Gastrocnemius medialis (tissue), 4 donors: ENCODE measurements at regions not wholly inside any gene's neighbourhood (a gene's known extent, or its start where the extent isn't known, plus 50 kb on each side); places are given as distances from the start of the nearest gene placed in this dataset.

ENCODE experiments used
- ATAC-seq, 2 donors: fragments of 150-250 bp; one replicate each; pipeline ENCODE4 v1.9.1; 2016
- DNase-seq, 2 donors: peaks; one replicate each; pipeline ENCODE4 v3.0.0-alpha.2; 2019
- H3K27ac ChIP-seq, 4 donors: fragments of 200-600 bp; sonication (generic); 1 replicate in 1 of 4; 2 replicates in 3 of 4; pipeline ENCODE4 v1.5.1; 2016 to 2018; ENCODE audit warnings: mild to moderate bottlenecking in 2 of 4, moderate library complexity in 1 of 4
- H3K27me3 ChIP-seq, 3 donors: fragments of 200-600 bp; sonication (generic) in 2 of 3; 1 replicate in 1 of 3; 2 replicates in 2 of 3; pipeline versions ENCODE4 v1.5.1 to v1.6.0; 2016 to 2019; ENCODE audit warnings: mild to moderate bottlenecking in 1 of 3, moderate library complexity in 1 of 3
- H3K36me3 ChIP-seq, 2 donors: fragments of 200-600 bp; sonication (generic) in 1 of 2; one replicate each; pipeline ENCODE4 v1.5.1; 2017 to 2018
- H3K4me1 ChIP-seq, 2 donors: fragments of 200-600 bp; sonication (generic) in 1 of 2; one replicate each; pipeline ENCODE4 v1.5.1; 2016 to 2017; ENCODE audit warnings: mild to moderate bottlenecking in 2 of 2
- H3K4me3 ChIP-seq, 4 donors: fragments of 200-600 bp; sonication (generic) in 3 of 4; 1 replicate in 1 of 4; 2 replicates in 3 of 4; pipeline ENCODE4 v1.5.1; 2016 to 2019; ENCODE audit warnings: mild to moderate bottlenecking in 2 of 4
- H3K9me3 ChIP-seq, 3 donors: fragments of 200-600 bp; sonication (generic) in 2 of 3; 1 replicate in 1 of 3; 2 replicates in 2 of 3; pipeline ENCODE4 v1.5.1; 2016 to 2019
- CTCF ChIP-seq, 5 experiments: fragments of 450-650 bp in 3 of 5; fragments of 200-600 bp in 2 of 5; sonication (generic) in 2 of 5; IDR thresholded peaks in 4 of 5; conservative IDR thresholded peaks in 1 of 5; 1 replicate in 4 of 5; 2 replicates in 1 of 5; pipeline ENCODE4 v1.5.1; 2016 to 2019; ENCODE audit warnings: antibody characterized with exemption in 5 of 5, mild to moderate bottlenecking in 3 of 5, moderate library complexity in 3 of 5
- POLR2A ChIP-seq, 2 donors: fragments of 450-650 bp; IDR thresholded peaks; one replicate each; pipeline ENCODE4 v1.6.1; 2017; ENCODE audit warnings: antibody characterized with exemption in 2 of 2, mild to moderate bottlenecking in 2 of 2, moderate library complexity in 2 of 2
- in situ Hi-C, 4 donors: fragments of 200-750 bp; cut with MboI; loops; one replicate each; pipeline versions ENCODE4 v1.15.0 to v1.8.0; 2017; ENCODE audit warnings: low sequenced_read_pairs in 4 of 4
- intact Hi-C: fragments of 100-400 bp; cut with DNase I; formaldehyde crosslinking; loops from one replicate; pipeline ENCODE4 v1.15.1; 2023; ENCODE audit warnings: low total_unique reads

GRCh38 chr11:127995921-127996320, 591.4 kb downstream of the ETS1 start:
- Histone ChIP-seq H3K4me3 (no peak overlapping the region), H3K36me3 (no peaks in the 10 kb centered on the region), H3K27me3 (no peaks in the 10 kb centered on the region), H3K4me1 (no peaks in the 10 kb centered on the region), H3K27ac (no peak overlapping the region), H3K9me3 (no peaks in the 10 kb centered on the region)
- TF ChIP-seq POLR2A (IDR thresholded peaks at IDR 0.05) (no peak), CTCF (IDR thresholded peaks at IDR 0.05 in 4 of 5, conservative IDR thresholded peaks at IDR 0.05 in 1 of 5) (no peak)
- intact Hi-C loops (no loop called here), in situ Hi-C loops (no loop called here)
- ATAC-seq, result no peak
- no peak for DNase-seq

GRCh38 chr11:127994736-127995135, 592.6 kb downstream of the ETS1 start:
- no peaks in the 10 kb centered on the region for H3K9me3 ChIP-seq
- intact Hi-C loops, result no loop called here
- ATAC-seq, result no peak
- H3K36me3 ChIP-seq, result no peaks in the 10 kb centered on the region
- in situ Hi-C loops, result no loop called here
- H3K4me3 ChIP-seq, result no peak overlapping the region
- H3K27me3 ChIP-seq, result no peaks in the 10 kb centered on the region
- H3K27ac ChIP-seq, result no peak overlapping the region
- H3K4me1 ChIP-seq, result no peaks in the 10 kb centered on the region
- no peak for DNase-seq
- TF ChIP-seq CTCF (IDR thresholded peaks at IDR 0.05 in 4 of 5, conservative IDR thresholded peaks at IDR 0.05 in 1 of 5), result no peak
- TF ChIP-seq POLR2A (IDR thresholded peaks at IDR 0.05), result no peak

GRCh38 chr11:127993788-127994187, 593.6 kb downstream of the ETS1 start:
- Histone ChIP-seq H3K4me3 (no peak overlapping the region), H3K4me1 (no peaks in the 10 kb centered on the region), H3K36me3 (no peaks in the 10 kb centered on the region), H3K27ac (no peak overlapping the region), H3K9me3 (no peaks in the 10 kb centered on the region), H3K27me3 (no peaks in the 10 kb centered on the region)
- ATAC-seq, result no peak
- no peak for DNase-seq
- intact Hi-C loops (no loop called here), in situ Hi-C loops (no loop called here)
- TF ChIP-seq CTCF (IDR thresholded peaks at IDR 0.05 in 4 of 5, conservative IDR thresholded peaks at IDR 0.05 in 1 of 5) (no peak), POLR2A (IDR thresholded peaks at IDR 0.05) (no peak)

- Histone ChIP-seq H3K4me3 (no peak overlapping the region), H3K9me3 (no peaks in the 10 kb centered on the region), H3K27me3 (no peaks in the 10 kb centered on the region), H3K27ac (no peak overlapping the region), H3K36me3 (no peaks in the 10 kb centered on the region), H3K4me1 (no peaks in the 10 kb centered on the region)
- DNase-seq (no peak), ATAC-seq (no peak)
- intact Hi-C loops (no loop called here), in situ Hi-C loops (no loop called here)
- TF ChIP-seq POLR2A (IDR thresholded peaks at IDR 0.05) (no peak), CTCF (IDR thresholded peaks at IDR 0.05 in 4 of 5, conservative IDR thresholded peaks at IDR 0.05 in 1 of 5) (no peak)
Observed at GRCh38 chr11:127993281-127993680, 594.1 kb downstream of the ETS1 start.

GRCh38 chr11:127986073-127986472, 601.3 kb downstream of the ETS1 start:
- no peak for ATAC-seq
- DNase-seq, result no peak
- Histone ChIP-seq H3K36me3 (no peaks in the 10 kb centered on the region), H3K9me3 (no peaks in the 10 kb centered on the region), H3K27me3 (no peaks in the 10 kb centered on the region), H3K27ac (no peak overlapping the region), H3K4me3 (no peak overlapping the region), H3K4me1 (no peaks in the 10 kb centered on the region)
- TF ChIP-seq CTCF (IDR thresholded peaks at IDR 0.05 in 4 of 5, conservative IDR thresholded peaks at IDR 0.05 in 1 of 5), result no peak
- TF ChIP-seq POLR2A (IDR thresholded peaks at IDR 0.05), result no peak
- in situ Hi-C loops (no loop called here), intact Hi-C loops (no loop called here)
